Upper lobe of left lung (tissue), 4 donors: ENCODE measurements at regions not wholly inside any gene's neighbourhood (a gene's known extent, or its start where the extent isn't known, plus 50 kb on each side); places are given as distances from the start of the nearest gene placed in this dataset.

ENCODE experiments used
- CTCF ChIP-seq, 6 experiments: fragments of 450-650 bp in 4 of 6; fragments of 200-600 bp in 2 of 6; sonication (generic) in 2 of 6; IDR thresholded peaks; one replicate each; pipeline ENCODE4 v1.5.1; 2016 to 2019; ENCODE audit warnings: antibody characterized with exemption in 6 of 6
- POLR2A ChIP-seq, 4 donors: fragments of 450-650 bp; IDR thresholded peaks; one replicate each; pipeline ENCODE4 v1.5.1; 2016 to 2017; ENCODE audit warnings: antibody characterized with exemption in 4 of 4, mild to moderate bottlenecking in 2 of 4
- POLR2AphosphoS5 ChIP-seq, 2 donors: sonication (generic); formaldehyde crosslinking; IDR thresholded peaks; one replicate each; pipeline ENCODE4 v1.5.1; 2017; ENCODE audit warnings: antibody characterized with exemption in 2 of 2

GRCh38 chr9:91132576-91133073 is 229.1 kb downstream of the AUH start:
- no peak for TF ChIP-seq CTCF (IDR thresholded peaks at IDR 0.05)
- no peak for TF ChIP-seq POLR2AphosphoS5 (IDR thresholded peaks at IDR 0.05)
- no peak for TF ChIP-seq POLR2A (IDR thresholded peaks at IDR 0.05)
